ENCODE measurements at regions not wholly inside any gene's neighbourhood (a gene's known extent, or its start where the extent isn't known, plus 50 kb on each side); places are given as distances from the start of the nearest gene placed in this dataset.

GRCh38 chr2:116911540-116911939, 903.0 kb upstream of the DDX18 start:
- DNase-seq (ENCODE audit: low read depth, low spot score) (no peak), ATAC-seq (no peak)
- intact Hi-C loops (cut with micrococcal nuclease) = no loop called here
- H3K4me1 ChIP-seq (ENCODE audit: control insufficient read depth in 1 of 2, insufficient read depth in 2 of 2, low read length in 2 of 2) = no peaks in the 10 kb centered on the region
- RAD21 ChIA-PET (ENCODE audit: low non-redundant PET in 1 of 2, low total read pairs in 2 of 2, uncharacterized antibody in 2 of 2, unreplicated experiment in 2 of 2) = no interaction called here
- BruUV-seq (replicated peaks) = no TSS peak
- CTCF ChIA-PET = no interaction called here
- H3K36me3 ChIP-seq (ENCODE audit: control insufficient read depth in 1 of 2, insufficient read depth in 2 of 2, low read length in 2 of 2) = no peaks in the 10 kb centered on the region
- no peak overlapping the region for H3K4me2 ChIP-seq (ENCODE audit: low read length)
- TF ChIP-seq ZFX (IDR thresholded peaks at IDR 0.05) (no peak), ELF1 (IDR thresholded peaks at IDR 0.05; ENCODE audit: borderline replicate concordance, low read depth) (no peak), FOSL1 (IDR thresholded peaks at IDR 0.05; ENCODE audit: low read depth) (no peak), EGR1 (IDR thresholded peaks at IDR 0.05; ENCODE audit: low read depth) (no peak)
- TF ChIP-seq, protein P1, sequence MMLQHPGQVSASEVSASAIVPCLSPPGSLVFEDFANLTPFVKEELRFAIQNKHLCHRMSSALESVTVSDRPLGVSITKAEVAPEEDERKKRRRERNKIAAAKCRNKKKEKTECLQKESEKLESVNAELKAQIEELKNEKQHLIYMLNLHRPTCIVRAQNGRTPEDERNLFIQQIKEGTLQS (IDR thresholded peaks at IDR 0.05) = no peak
- no peaks in the 10 kb centered on the region for H3K9me2 ChIP-seq (ENCODE audit: insufficient read depth)
- H3K27ac ChIP-seq (ENCODE audit: low read depth, low read length) = no peak overlapping the region
- no peaks in the 10 kb centered on the region for H3K27me3 ChIP-seq (ENCODE audit: insufficient read depth, low read length)
- peaks cover 5 to 21% of the 10 kb centered on the region in 2 experiments; a peak in 2 of 4 replicates for H3K9me3 ChIP-seq (ENCODE audit: control insufficient read depth in 1 of 2, insufficient read depth in 1 of 2, low read depth in 1 of 2, low read length in 2 of 2)
- POLR2A ChIA-PET = no interaction called here
- no peak overlapping the region for H3K4me3 ChIP-seq (replicated peaks in 1 of 2; ENCODE audit: low read depth in 1 of 2, low read length in 2 of 2)
- H3K79me2 ChIP-seq (ENCODE audit: insufficient read depth, low read length) = no peaks in the 10 kb centered on the region
- no peak overlapping the region for H2AFZ ChIP-seq (ENCODE audit: low read depth, low read length, poor library complexity, severe bottlenecking)
- no peaks in the 10 kb centered on the region; the same call in 1 of the 2 replicates for H4K20me1 ChIP-seq (ENCODE audit: insufficient read depth)
- no peak overlapping the region for H3K9ac ChIP-seq (ENCODE audit: low read length)

- H2AFZ ChIP-seq (ENCODE audit: low read depth, low read length, poor library complexity, severe bottlenecking) = no peak overlapping the region
- H3K9me2 ChIP-seq (ENCODE audit: insufficient read depth) = no peaks in the 10 kb centered on the region
- ChIA-PET CTCF (no interaction called here), POLR2A (no interaction called here), RAD21 (ENCODE audit: low non-redundant PET in 1 of 2, low total read pairs in 2 of 2, uncharacterized antibody in 2 of 2, unreplicated experiment in 2 of 2) (no interaction called here)
- no peak overlapping the region for H3K4me3 ChIP-seq (replicated peaks in 1 of 2; ENCODE audit: low read depth in 1 of 2, low read length in 2 of 2)
- H3K27me3 ChIP-seq (ENCODE audit: insufficient read depth, low read length) = no peaks in the 10 kb centered on the region
- no peaks in the 10 kb centered on the region for H3K4me1 ChIP-seq (ENCODE audit: control insufficient read depth in 1 of 2, insufficient read depth in 2 of 2, low read length in 2 of 2)
- H3K4me2 ChIP-seq (ENCODE audit: low read length) = no peak overlapping the region
- no peak overlapping the region for H3K27ac ChIP-seq (ENCODE audit: low read depth, low read length)
- ATAC-seq = no peak
- TF ChIP-seq ELF1 (IDR thresholded peaks at IDR 0.05; ENCODE audit: borderline replicate concordance, low read depth) (no peak), EGR1 (IDR thresholded peaks at IDR 0.05; ENCODE audit: low read depth) (no peak), REST (IDR thresholded peaks at IDR 0.05; ENCODE audit: low read depth) (no peak), ZFX (IDR thresholded peaks at IDR 0.05) (no peak), YY1 (IDR thresholded peaks at IDR 0.05; ENCODE audit: extremely low read depth, insufficient replicate concordance, low read depth, low read length) (no peak), TCF7L2 (IDR thresholded peaks at IDR 0.05; ENCODE audit: borderline replicate concordance, extremely low read depth, insufficient read depth, insufficient read length) (no peak), RAD21 (IDR thresholded peaks at IDR 0.05; ENCODE audit: low read depth) (no peak), EZH2 (IDR thresholded peaks at IDR 0.05) (no peak), SIN3A (IDR thresholded peaks at IDR 0.05; ENCODE audit: low read depth) (no peak), ZNF274 (IDR thresholded peaks at IDR 0.05; ENCODE audit: low read depth, low read length) (no peak), SP1 (IDR thresholded peaks at IDR 0.05; ENCODE audit: low read depth) (no peak), JUND (IDR thresholded peaks at IDR 0.05) (no peak)
- TF ChIP-seq, protein P2, sequence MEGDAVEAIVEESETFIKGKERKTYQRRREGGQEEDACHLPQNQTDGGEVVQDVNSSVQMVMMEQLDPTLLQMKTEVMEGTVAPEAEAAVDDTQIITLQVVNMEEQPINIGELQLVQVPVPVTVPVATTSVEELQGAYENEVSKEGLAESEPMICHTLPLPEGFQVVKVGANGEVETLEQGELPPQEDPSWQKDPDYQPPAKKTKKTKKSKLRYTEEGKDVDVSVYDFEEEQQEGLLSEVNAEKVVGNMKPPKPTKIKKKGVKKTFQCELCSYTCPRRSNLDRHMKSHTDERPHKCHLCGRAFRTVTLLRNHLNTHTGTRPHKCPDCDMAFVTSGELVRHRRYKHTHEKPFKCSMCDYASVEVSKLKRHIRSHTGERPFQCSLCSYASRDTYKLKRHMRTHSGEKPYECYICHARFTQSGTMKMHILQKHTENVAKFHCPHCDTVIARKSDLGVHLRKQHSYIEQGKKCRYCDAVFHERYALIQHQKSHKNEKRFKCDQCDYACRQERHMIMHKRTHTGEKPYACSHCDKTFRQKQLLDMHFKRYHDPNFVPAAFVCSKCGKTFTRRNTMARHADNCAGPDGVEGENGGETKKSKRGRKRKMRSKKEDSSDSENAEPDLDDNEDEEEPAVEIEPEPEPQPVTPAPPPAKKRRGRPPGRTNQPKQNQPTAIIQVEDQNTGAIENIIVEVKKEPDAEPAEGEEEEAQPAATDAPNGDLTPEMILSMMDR (IDR thresholded peaks at IDR 0.05 in 2 of 3, conservative IDR thresholded peaks at IDR 0.05 in 1 of 3; ENCODE audit: borderline replicate concordance in 1 of 3, insufficient read depth in 1 of 3, low read depth in 2 of 3, low read length in 2 of 3) = no peak
- TF ChIP-seq, protein P3, sequence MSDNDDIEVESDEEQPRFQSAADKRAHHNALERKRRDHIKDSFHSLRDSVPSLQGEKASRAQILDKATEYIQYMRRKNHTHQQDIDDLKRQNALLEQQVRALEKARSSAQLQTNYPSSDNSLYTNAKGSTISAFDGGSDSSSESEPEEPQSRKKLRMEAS (IDR thresholded peaks at IDR 0.05) = no peak
- no peaks in the 10 kb centered on the region for H4K20me1 ChIP-seq (ENCODE audit: insufficient read depth)
- peaks cover 13 to 33% of the 10 kb centered on the region in 2 experiments; a peak in 2 of 4 replicates for H3K9me3 ChIP-seq (ENCODE audit: control insufficient read depth in 1 of 2, insufficient read depth in 1 of 2, low read depth in 1 of 2, low read length in 2 of 2)
- intact Hi-C loops (cut with micrococcal nuclease) = no loop called here
- no peaks in the 10 kb centered on the region for H3K79me2 ChIP-seq (ENCODE audit: insufficient read depth, low read length)
- DNase-seq (ENCODE audit: low read depth, low spot score) = no peak
- H3K36me3 ChIP-seq (ENCODE audit: control insufficient read depth in 1 of 2, insufficient read depth in 2 of 2, low read length in 2 of 2) = no peaks in the 10 kb centered on the region
- no peak overlapping the region for H3K9ac ChIP-seq (ENCODE audit: low read length)
- BruUV-seq (replicated peaks) = no TSS peak
Observed at GRCh38 chr2:116915673-116916072, 898.8 kb upstream of the DDX18 start.
